Liver (tissue), 3 donors: ENCODE measurements at regions not wholly inside any gene's neighbourhood (a gene's known extent, or its start where the extent isn't known, plus 50 kb on each side); places are given as distances from the start of the nearest gene placed in this dataset.

Experiments
- ATF3 ChIP-seq: IDR thresholded peaks from 2 replicates; pipeline ENCODE4 v1.6.1; 2016; ENCODE audit warnings: antibody characterized with exemption
- CTCF ChIP-seq: fragments of 150-350 bp; IDR thresholded peaks from 2 replicates; pipeline ENCODE4 v1.5.1; 2017; ENCODE audit warnings: improper control_type of control experiment, low read depth, low read length; ENCODE audit not compliant: missing input control
- JUND ChIP-seq, 2 donors: IDR thresholded peaks; 2 replicates each; pipeline ENCODE4 v1.6.1; 2016; ENCODE audit warnings: antibody characterized with exemption in 2 of 2
- MAX ChIP-seq: IDR thresholded peaks from 2 replicates; pipeline ENCODE4 v1.6.1; 2016; ENCODE audit warnings: antibody characterized with exemption
- RAD21 ChIP-seq, 2 donors: IDR thresholded peaks; 2 replicates each; pipeline ENCODE4 v1.6.1; 2016; ENCODE audit warnings: antibody characterized with exemption in 2 of 2, mild to moderate bottlenecking in 2 of 2
- REST ChIP-seq: IDR thresholded peaks from 2 replicates; pipeline ENCODE4 v1.6.1; 2016; ENCODE audit warnings: antibody characterized with exemption, mild to moderate bottlenecking
- SP1 ChIP-seq: IDR thresholded peaks from 2 replicates; pipeline ENCODE4 v1.6.1; 2018; ENCODE audit warnings: antibody characterized with exemption, mild to moderate bottlenecking
- donor health status: healthy.
- donor health status: healthy.

GRCh38 chr2:224241001-224241400 is 160.9 kb downstream of the FAM124B start:
- TF ChIP-seq REST (no peak), CTCF (no peak), RAD21 (IDR thresholded peaks at IDR 0.05) (no peak), MAX (no peak), JUND (IDR thresholded peaks at IDR 0.05) (no peak), ATF3 (no peak), SP1 (no peak)
